Fibroblast of lung (primary cell): ENCODE measurements at regions not wholly inside any gene's neighbourhood (a gene's known extent, or its start where the extent isn't known, plus 50 kb on each side); places are given as distances from the start of the nearest gene placed in this dataset.

Source experiments
- DNase-seq, 2 donors: peaks; one replicate each; pipeline versions ENCODE4 v3.0.0 to v3.0.0-alpha.2; 2010; ENCODE audit warnings: low read depth in 2 of 2
- H2AFZ ChIP-seq: 2 replicates; pipeline ENCODE4 v1.5.1; 2012; ENCODE audit warnings: low read length, control low read depth, inconsistent platforms
- H3K27ac ChIP-seq: 2 replicates; pipeline ENCODE4 v1.5.1; 2011; ENCODE audit warnings: low read length, control low read depth; ENCODE audit not compliant: insufficient read depth
- H3K27me3 ChIP-seq: 2 replicates; pipeline ENCODE4 v1.5.1; 2011; ENCODE audit warnings: mild to moderate bottlenecking, low read length; ENCODE audit not compliant: control insufficient read depth, insufficient read depth
- H3K36me3 ChIP-seq: 2 replicates; pipeline ENCODE4 v1.5.1; 2011; ENCODE audit warnings: low read length; ENCODE audit not compliant: control insufficient read depth, insufficient read depth
- H3K4me1 ChIP-seq: 2 replicates; pipeline ENCODE4 v1.5.1; 2011; ENCODE audit warnings: low read length; ENCODE audit not compliant: control insufficient read depth, insufficient read depth; ENCODE audit errors: extremely low read depth
- H3K4me2 ChIP-seq: 2 replicates; pipeline ENCODE4 v1.5.1; 2011; ENCODE audit warnings: low read length, control low read depth; ENCODE audit not compliant: insufficient read depth; ENCODE audit errors: extremely low read depth
- H3K4me3 ChIP-seq, 4 experiments: fragments of 200-600 bp in 1 of 4; sonication (generic) in 1 of 4; replicated peaks in 1 of 4; 2 replicates each; pipeline ENCODE4 v1.5.1; 2011 to 2016; ENCODE audit warnings: low read length in 4 of 4, low read depth in 3 of 4, mild to moderate bottlenecking in 3 of 4, control low read depth in 2 of 4, inconsistent platforms in 1 of 4, mixed read lengths in 1 of 4; ENCODE audit not compliant: insufficient read depth in 1 of 4; ENCODE audit errors: control extremely low read depth in 1 of 4
- H3K79me2 ChIP-seq: 2 replicates; pipeline ENCODE4 v1.5.1; 2012; ENCODE audit warnings: mild to moderate bottlenecking, low read length, inconsistent platforms; ENCODE audit not compliant: control insufficient read depth, insufficient read depth
- H3K9ac ChIP-seq: 2 replicates; pipeline ENCODE4 v1.5.1; 2011; ENCODE audit warnings: mild to moderate bottlenecking, low read length, control low read depth; ENCODE audit not compliant: insufficient read depth
- H3K9me3 ChIP-seq: 2 replicates; pipeline ENCODE4 v1.5.1; 2012; ENCODE audit warnings: low read depth, low read length; ENCODE audit not compliant: control insufficient read depth, insufficient read depth
- H4K20me1 ChIP-seq: 2 replicates; pipeline ENCODE4 v1.5.1; 2011; ENCODE audit warnings: low read length; ENCODE audit not compliant: control insufficient read depth, insufficient read depth; ENCODE audit errors: extremely low read depth
- CTCF ChIP-seq, 2 donors: IDR thresholded peaks in 1 of 2; conservative IDR thresholded peaks in 1 of 2; 1 replicate in 1 of 2; 2 replicates in 1 of 2; pipeline ENCODE4 v1.5.1; 2011 to 2012; ENCODE audit warnings: low read length in 2 of 2, control low read depth in 1 of 2, inconsistent platforms in 1 of 2, low read depth in 1 of 2, mild to moderate bottlenecking in 1 of 2
- EZH2 ChIP-seq: IDR thresholded peaks from 2 replicates; pipeline ENCODE4 v1.5.1; 2012; ENCODE audit warnings: low read length, control low read depth, mild to moderate bottlenecking; ENCODE audit errors: missing control alignments

- Histone ChIP-seq H4K20me1 (no peaks in the 10 kb centered on the region), H3K79me2 (no peaks in the 10 kb centered on the region), H3K9me3 (no peaks in the 10 kb centered on the region), H3K27ac (no peak overlapping the region), H3K36me3 (no peaks in the 10 kb centered on the region), H2AFZ (no peak overlapping the region), H3K4me3 (no peak overlapping the region), H3K4me1 (no peaks in the 10 kb centered on the region), H3K27me3 (no peaks in the 10 kb centered on the region), H3K4me2 (no peak overlapping the region), H3K9ac (no peak overlapping the region)
- TF ChIP-seq CTCF (conservative IDR thresholded peaks at IDR 0.05 in 1 of 2, IDR thresholded peaks at IDR 0.05 in 1 of 2; ENCODE audit: low read depth in 1 of 2, low read length in 2 of 2) (no peak), EZH2 (no peak)
- DNase-seq = no peak
Observed at GRCh38 chr10:120077707-120078492, 185.4 kb downstream of the SEC23IP start.

- Histone ChIP-seq H3K9ac (no peak overlapping the region), H3K27me3 (no peaks in the 10 kb centered on the region), H3K4me1 (no peaks in the 10 kb centered on the region), H3K36me3 (no peaks in the 10 kb centered on the region), H2AFZ (no peak overlapping the region), H4K20me1 (no peaks in the 10 kb centered on the region), H3K4me3 (no peak overlapping the region), H3K27ac (no peak overlapping the region), H3K9me3 (no peaks in the 10 kb centered on the region), H3K4me2 (no peak overlapping the region), H3K79me2 (no peaks in the 10 kb centered on the region)
- TF ChIP-seq CTCF (conservative IDR thresholded peaks at IDR 0.05 in 1 of 2, IDR thresholded peaks at IDR 0.05 in 1 of 2; ENCODE audit: low read depth in 1 of 2, low read length in 2 of 2) = no peak
- no peak for TF ChIP-seq EZH2
- no peak for DNase-seq
Observed at GRCh38 chr10:120085096-120085796, 192.7 kb downstream of the SEC23IP start.

- Histone ChIP-seq H4K20me1 (no peaks in the 10 kb centered on the region), H3K27ac (no peak overlapping the region)
- TF ChIP-seq EZH2 = no peak
- no peak for TF ChIP-seq CTCF (conservative IDR thresholded peaks at IDR 0.05 in 1 of 2, IDR thresholded peaks at IDR 0.05 in 1 of 2; ENCODE audit: low read depth in 1 of 2, low read length in 2 of 2)
Observed at GRCh38 chr10:120086066-120086465, 193.5 kb downstream of the SEC23IP start.

More at GRCh38 chr10:120086066-120086465, 193.5 kb downstream of the SEC23IP start:
- no peak overlapping the region for H2AFZ ChIP-seq
- no peak overlapping the region for H3K9ac ChIP-seq
- H3K79me2 ChIP-seq = no peaks in the 10 kb centered on the region
- H3K9me3 ChIP-seq = no peaks in the 10 kb centered on the region
- no peak overlapping the region for H3K4me3 ChIP-seq
- no peaks in the 10 kb centered on the region for H3K4me1 ChIP-seq
- DNase-seq = no peak
- H3K36me3 ChIP-seq = no peaks in the 10 kb centered on the region
- H3K4me2 ChIP-seq = no peak overlapping the region
- no peaks in the 10 kb centered on the region for H3K27me3 ChIP-seq
